Mesenchymal stem cell (in vitro differentiated cells and primary cell): ENCODE measurements at regions not wholly inside any gene's neighbourhood (a gene's known extent, or its start where the extent isn't known, plus 50 kb on each side); places are given as distances from the start of the nearest gene placed in this dataset.

ENCODE experiments used
- DNase-seq: peaks from one replicate; pipeline ENCODE4 v3.0.0-alpha.2; 2013
- H2AFZ ChIP-seq: one replicate; pipeline ENCODE4 v1.6.1; 2013; ENCODE audit warnings: low read depth, mild to moderate bottlenecking, control low read depth, inconsistent platforms, low read length, moderate library complexity
- H2AK5ac ChIP-seq: 2 replicates; pipeline ENCODE4 v1.6.1; 2013; ENCODE audit warnings: low read length, moderate library complexity, mild to moderate bottlenecking, inconsistent platforms; ENCODE audit not compliant: severe bottlenecking
- H2BK120ac ChIP-seq: one replicate; pipeline ENCODE4 v1.6.1; 2013; ENCODE audit warnings: low read depth, mild to moderate bottlenecking, inconsistent platforms, low read length, moderate library complexity
- H2BK12ac ChIP-seq, 2 experiments: one replicate each; pipeline ENCODE4 v1.6.1; 2013; ENCODE audit warnings: inconsistent platforms in 2 of 2, low read length in 2 of 2, mild to moderate bottlenecking in 2 of 2, moderate library complexity in 2 of 2, control low read depth in 1 of 2
- H2BK15ac ChIP-seq: one replicate; pipeline ENCODE4 v1.6.1; 2013; ENCODE audit warnings: mild to moderate bottlenecking, low read depth, inconsistent platforms; ENCODE audit not compliant: poor library complexity, severe bottlenecking
- H2BK5ac ChIP-seq: 2 replicates; pipeline ENCODE4 v1.6.1; 2013; ENCODE audit warnings: low read depth, mild to moderate bottlenecking, low read length, control low read depth, inconsistent platforms; ENCODE audit not compliant: poor library complexity, severe bottlenecking
- H3K14ac ChIP-seq, 2 experiments: one replicate each; pipeline ENCODE4 v1.6.1; 2013; ENCODE audit warnings: inconsistent platforms in 2 of 2, low read length in 2 of 2, control low read depth in 1 of 2, mild to moderate bottlenecking in 1 of 2, moderate library complexity in 1 of 2
- H3K18ac ChIP-seq, 2 experiments: one replicate each; pipeline ENCODE4 v1.6.1; 2013; ENCODE audit warnings: inconsistent platforms in 2 of 2, low read length in 2 of 2, control low read depth in 1 of 2, low read depth in 1 of 2, mild to moderate bottlenecking in 1 of 2
- H3K23ac ChIP-seq, 2 experiments: one replicate each; pipeline ENCODE4 v1.6.1; 2013; ENCODE audit warnings: inconsistent platforms in 2 of 2, low read length in 2 of 2, mild to moderate bottlenecking in 2 of 2, moderate library complexity in 2 of 2, control low read depth in 1 of 2
- H3K27ac ChIP-seq: 2 replicates; pipeline ENCODE4 v1.5.1; 2013; ENCODE audit warnings: mild to moderate bottlenecking, moderate library complexity, low read length, control low read depth, inconsistent platforms; ENCODE audit not compliant: poor library complexity, severe bottlenecking
- H3K27me3 ChIP-seq, 2 experiments: 2 replicates each; pipeline versions ENCODE4 v1.6.1 to v1.7.0; 2013; ENCODE audit warnings: low read length in 2 of 2, mild to moderate bottlenecking in 2 of 2, moderate library complexity in 2 of 2, control low read depth in 1 of 2, inconsistent platforms in 1 of 2; ENCODE audit not compliant: control insufficient read depth in 1 of 2, insufficient read depth in 1 of 2
- H3K36me3 ChIP-seq, 2 experiments: 2 replicates each; pipeline versions ENCODE4 v1.6.1 to v1.7.0; 2013; ENCODE audit warnings: low read length in 2 of 2, control low read depth in 1 of 2, inconsistent platforms in 1 of 2, low read depth in 1 of 2, mild to moderate bottlenecking in 1 of 2; ENCODE audit not compliant: insufficient read depth in 2 of 2, control insufficient read depth in 1 of 2
- H3K4ac ChIP-seq, 2 experiments: one replicate each; pipeline ENCODE4 v1.6.1; 2013; ENCODE audit warnings: inconsistent platforms in 2 of 2, low read length in 2 of 2, mild to moderate bottlenecking in 2 of 2, moderate library complexity in 2 of 2, control low read depth in 1 of 2, low read depth in 1 of 2
- H3K4me1 ChIP-seq: 2 replicates; pipeline ENCODE4 v1.6.1; 2013; ENCODE audit warnings: low read depth, low read length, control low read depth; ENCODE audit not compliant: control insufficient read depth, insufficient read depth
- H3K4me2 ChIP-seq: 2 replicates; pipeline ENCODE4 v1.6.1; 2013; ENCODE audit warnings: low read length, mild to moderate bottlenecking, inconsistent platforms; ENCODE audit not compliant: poor library complexity, severe bottlenecking
- H3K4me3 ChIP-seq, 2 experiments: 2 replicates each; pipeline versions ENCODE4 v1.5.1 to v1.7.0; 2013; ENCODE audit warnings: low read length in 2 of 2, mild to moderate bottlenecking in 2 of 2, control low read depth in 1 of 2, low read depth in 1 of 2; ENCODE audit not compliant: insufficient read depth in 1 of 2
- H3K79me1 ChIP-seq: replicated peaks from 2 replicates; pipeline ENCODE4 v1.6.1; 2013; ENCODE audit warnings: mild to moderate bottlenecking, control low read depth, low read length, inconsistent platforms; ENCODE audit not compliant: poor library complexity, severe bottlenecking
- H3K9ac ChIP-seq: 2 replicates; pipeline ENCODE4 v1.7.0; 2013; ENCODE audit warnings: mild to moderate bottlenecking, low read length, moderate library complexity
- H3K9me3 ChIP-seq: 2 replicates; pipeline ENCODE4 v1.7.0; 2013; ENCODE audit warnings: mild to moderate bottlenecking, low read length; ENCODE audit not compliant: control insufficient read depth
- H4K8ac ChIP-seq: one replicate; pipeline ENCODE4 v1.6.1; 2013; ENCODE audit warnings: inconsistent platforms, mild to moderate bottlenecking, low read length, moderate library complexity
- H4K91ac ChIP-seq: one replicate; pipeline ENCODE4 v1.6.1; 2013; ENCODE audit warnings: mild to moderate bottlenecking, low read length, inconsistent platforms
- WGBS: methylation state at CpG from one replicate; pipeline ENCODE4 v1.1.7; 2013; ENCODE audit warnings: mixed read lengths; 5-methylcytosine and 5-hydroxymethylcytosine counted together

DNA sequence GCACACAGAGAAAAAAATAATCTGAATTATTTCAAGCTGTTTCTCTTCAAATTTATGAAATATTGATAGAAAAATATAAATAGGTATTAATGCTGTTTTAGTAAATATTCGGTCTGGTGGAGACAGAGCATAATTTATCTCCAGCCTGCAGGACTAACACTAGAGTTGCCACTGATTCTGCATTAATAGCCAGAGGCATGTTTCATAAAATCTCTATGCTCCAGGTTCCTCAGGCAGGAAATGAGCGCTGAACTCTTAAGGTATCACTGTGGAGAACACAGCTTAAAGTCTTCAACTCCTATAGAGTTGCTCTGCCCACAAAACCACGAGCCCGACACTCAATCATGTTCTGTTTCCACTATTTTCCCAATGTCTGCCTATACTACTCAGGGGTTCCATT, 470.0 kb upstream of the TMPO start:
- 75% methylated on average over 4 of the region's 4 CpGs for whole genome bisulfite sequencing
- Histone ChIP-seq H2BK5ac (no peak overlapping the region), H3K36me3 (no peaks in the 10 kb centered on the region), H2BK120ac (no peak overlapping the region), H2BK12ac (no peak overlapping the region), H3K4me1 (no peaks in the 10 kb centered on the region), H3K9ac (no peak overlapping the region), H3K27ac (no peak overlapping the region), H3K14ac (no peak overlapping the region), H4K91ac (no peak overlapping the region), H3K23ac (no peak overlapping the region), H3K9me3 (no peaks in the 10 kb centered on the region), H4K8ac (no peak overlapping the region), H3K79me1 (no peaks in the 10 kb centered on the region), H3K4ac (no peak overlapping the region), H3K4me2 (no peak overlapping the region), H3K18ac (no peak overlapping the region), H2AFZ (no peak overlapping the region), H2BK15ac (no peak overlapping the region), H3K4me3 (no peak overlapping the region), H3K27me3 (no peaks in the 10 kb centered on the region), H2AK5ac (no peak overlapping the region)
- no peak for DNase-seq

DNA sequence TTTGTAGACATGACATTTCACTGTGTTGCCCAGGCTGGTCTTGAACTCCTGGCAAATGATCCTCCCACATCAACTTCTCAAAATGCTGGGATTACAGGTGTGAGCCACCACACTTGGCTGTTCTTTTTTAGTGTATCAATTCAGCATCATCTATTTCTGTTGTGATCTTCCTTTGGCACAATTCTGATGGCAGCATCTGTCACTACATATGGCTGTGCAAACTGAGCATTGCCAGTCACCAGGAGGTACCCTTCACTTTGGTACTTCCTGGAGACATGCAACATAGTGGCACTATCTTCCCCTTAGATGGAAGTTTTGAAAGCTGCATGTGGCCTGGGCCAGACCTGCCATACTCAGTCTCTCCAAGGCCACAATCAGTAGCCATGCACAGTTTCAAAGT, 467.1 kb upstream of the TMPO start:
- Histone ChIP-seq H3K18ac (no peak overlapping the region), H4K8ac (no peak overlapping the region), H3K9me3 (no peaks in the 10 kb centered on the region), H3K4me3 (no peak overlapping the region), H2BK12ac (no peak overlapping the region), H3K36me3 (no peaks in the 10 kb centered on the region), H2AFZ (no peak overlapping the region), H3K23ac (no peak overlapping the region), H2BK5ac (no peak overlapping the region), H2AK5ac (no peak overlapping the region), H2BK15ac (no peak overlapping the region), H2BK120ac (no peak overlapping the region), H3K4me1 (no peaks in the 10 kb centered on the region), H4K91ac (no peak overlapping the region), H3K14ac (peak overlapping the region in 1 of 2 experiments; percentile 29), H3K27ac (no peak overlapping the region), H3K4me2 (no peak overlapping the region), H3K27me3 (no peaks in the 10 kb centered on the region), H3K79me1 (no peaks in the 10 kb centered on the region), H3K9ac (no peak overlapping the region), H3K4ac (no peak overlapping the region)
- DNase-seq = no peak

DNA sequence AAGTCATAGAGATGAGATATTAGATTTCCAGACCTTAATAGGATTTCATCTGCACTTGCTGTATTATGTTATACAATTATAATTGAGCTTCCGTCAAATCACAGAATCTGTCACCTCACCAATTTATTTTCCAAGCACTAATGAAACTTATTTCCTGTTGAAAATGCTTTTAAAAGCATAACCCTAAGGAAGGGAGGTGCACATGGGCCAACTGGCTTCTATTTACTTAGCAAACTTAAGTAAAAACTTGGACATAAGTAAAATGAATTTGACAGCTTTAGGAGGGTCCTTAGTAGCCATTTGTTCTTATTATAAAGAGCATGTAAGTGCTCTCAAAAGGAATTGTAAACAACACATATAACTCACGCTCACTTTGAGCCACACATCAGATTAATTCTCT, 462.2 kb upstream of the TMPO start:
- H3K14ac ChIP-seq = no peak overlapping the region
- no peak overlapping the region for H3K9ac ChIP-seq
- H3K18ac ChIP-seq = no peak overlapping the region
- no peak overlapping the region for H2AK5ac ChIP-seq
- H2BK120ac ChIP-seq = no peak overlapping the region
- no peak overlapping the region for H2AFZ ChIP-seq
- H4K91ac ChIP-seq = no peak overlapping the region
- H2BK5ac ChIP-seq = no peak overlapping the region
- H3K27me3 ChIP-seq = no peaks in the 10 kb centered on the region
- H3K4me2 ChIP-seq = no peak overlapping the region
- no peak overlapping the region for H4K8ac ChIP-seq
- H3K4me3 ChIP-seq = no peak overlapping the region
- no CpG with 5 or more reads among the region's 2 CpGs for WGBS
- H2BK15ac ChIP-seq = no peak overlapping the region
- H3K27ac ChIP-seq = no peak overlapping the region
- H3K79me1 ChIP-seq = no peaks in the 10 kb centered on the region
- H3K36me3 ChIP-seq = no peaks in the 10 kb centered on the region
- no peak overlapping the region for H2BK12ac ChIP-seq
- H3K4ac ChIP-seq = no peak overlapping the region
- no peaks in the 10 kb centered on the region for H3K4me1 ChIP-seq
- H3K23ac ChIP-seq = no peak overlapping the region
- no peaks in the 10 kb centered on the region for H3K9me3 ChIP-seq
- DNase-seq = no peak

DNA sequence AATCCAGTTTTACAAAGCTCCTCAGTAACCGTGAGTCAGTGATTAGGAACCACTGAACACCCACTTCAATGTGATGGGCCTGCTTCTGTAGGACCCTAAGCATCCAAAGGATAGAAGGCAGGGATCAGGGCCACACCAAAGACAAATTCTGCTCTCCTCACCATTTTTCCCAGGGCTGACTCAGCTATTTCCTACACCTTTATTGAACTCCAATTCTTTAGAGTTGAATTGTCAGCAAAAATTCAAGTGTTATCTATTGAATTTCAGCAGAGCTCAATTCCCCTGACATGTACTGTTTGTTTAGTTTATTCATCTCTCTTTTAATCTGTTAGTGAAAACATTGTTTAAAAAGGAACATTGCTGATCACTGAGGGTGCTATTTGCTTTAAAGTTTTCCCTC, 457.7 kb upstream of the TMPO start:
- Histone ChIP-seq H3K4me2 (no peak overlapping the region), H3K27ac (no peak overlapping the region), H3K79me1 (no peaks in the 10 kb centered on the region), H3K14ac (no peak overlapping the region), H3K27me3 (no peaks in the 10 kb centered on the region), H2BK120ac (no peak overlapping the region), H4K8ac (no peak overlapping the region), H2BK15ac (no peak overlapping the region), H2AK5ac (no peak overlapping the region), H3K4me3 (no peak overlapping the region), H4K91ac (no peak overlapping the region), H3K4ac (no peak overlapping the region), H2BK12ac (no peak overlapping the region), H3K23ac (no peak overlapping the region), H2BK5ac (no peak overlapping the region), H3K4me1 (no peaks in the 10 kb centered on the region), H3K36me3 (no peaks in the 10 kb centered on the region), H3K18ac (no peak overlapping the region), H2AFZ (no peak overlapping the region), H3K9ac (no peak overlapping the region), H3K9me3 (no peaks in the 10 kb centered on the region)
- no peak for DNase-seq
- 95% methylated on average over 1 of the region's 1 CpG for WGBS
